ENCODE measurements at regions not wholly inside any gene's neighbourhood (a gene's known extent, or its start where the extent isn't known, plus 50 kb on each side); places are given as distances from the start of the nearest gene placed in this dataset.

DNA sequence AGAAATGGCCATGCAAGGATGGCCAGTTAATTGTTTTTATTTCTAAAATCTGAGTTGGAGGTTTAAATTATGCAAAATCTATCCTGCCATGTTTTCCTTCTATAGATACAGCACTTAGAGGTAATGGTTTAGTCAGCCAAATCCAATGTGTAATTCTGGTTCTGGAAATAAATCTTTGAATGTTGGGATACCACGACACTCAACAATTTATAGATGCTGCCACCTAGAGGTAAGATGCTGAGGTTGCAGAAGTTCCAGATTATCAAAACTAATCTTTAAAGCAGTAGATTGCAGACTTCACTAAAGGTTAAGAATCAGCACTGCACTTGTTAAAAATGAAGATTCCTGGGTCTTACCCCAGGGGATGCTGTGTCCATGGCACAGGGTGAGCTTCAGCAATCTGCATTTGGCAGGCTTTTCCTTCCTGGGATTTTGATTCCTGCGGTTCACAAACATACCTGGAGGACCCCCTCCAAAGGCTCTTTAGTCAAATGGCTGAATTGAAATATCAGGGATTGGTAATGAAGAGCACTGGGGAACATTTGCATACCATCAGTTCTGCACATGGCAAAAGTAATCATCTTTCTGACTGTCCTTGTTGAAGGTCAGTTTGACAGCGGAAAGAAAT is 53.4 kb upstream of the ANO4 start:
- DNase-seq = no peak

DNA sequence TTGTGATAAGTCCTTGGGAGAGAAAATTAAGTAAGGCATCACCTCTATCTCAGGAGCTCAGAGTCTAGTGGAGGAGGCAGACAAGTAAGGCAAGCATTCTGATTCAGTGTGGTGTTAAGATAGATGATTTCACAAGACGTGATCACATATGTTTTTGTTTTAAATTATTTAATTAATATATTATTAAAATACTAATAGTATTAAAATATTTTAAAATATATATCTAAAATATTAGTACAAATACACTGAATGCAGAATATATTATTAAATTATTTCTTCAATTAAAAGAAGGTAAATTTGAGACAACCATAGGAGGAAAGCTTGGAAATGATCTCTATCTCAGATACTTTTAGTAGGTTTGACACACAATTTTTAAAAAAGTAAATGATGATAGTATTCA is 51.5 kb upstream of the ANO4 start:
- DNase-seq = no peak
